DOHH2 (cell line): ENCODE measurements at regions not wholly inside any gene's neighbourhood (a gene's known extent, or its start where the extent isn't known, plus 50 kb on each side); places are given as distances from the start of the nearest gene placed in this dataset.

Source experiments
- H3F3A ChIP-seq: fragments of 200-600 bp; sonication (generic), shearing (Covaris generic); 2 replicates; pipeline ENCODE4 v1.6.0; 2016; ENCODE audit warnings: antibody characterized with exemption, mild to moderate bottlenecking; ENCODE audit not compliant: control insufficient read depth, insufficient read depth
- H3K27ac ChIP-seq: fragments of 200-600 bp; sonication (generic); 2 replicates; pipeline ENCODE4 v1.5.1; 2014; ENCODE audit warnings: low read depth, mild to moderate bottlenecking, low read length, moderate library complexity
- H3K27me3 ChIP-seq: fragments of 200-600 bp; sonication (generic); 2 replicates; pipeline ENCODE4 v1.6.1; 2014; ENCODE audit warnings: mild to moderate bottlenecking, low read length, mixed read lengths; ENCODE audit not compliant: control insufficient read depth
- H3K36me3 ChIP-seq: fragments of 200-600 bp; sonication (generic); 2 replicates; pipeline ENCODE4 v1.6.1; 2014; ENCODE audit warnings: mild to moderate bottlenecking, low read length, moderate library complexity, mixed read lengths; ENCODE audit not compliant: control insufficient read depth
- H3K4me1 ChIP-seq: fragments of 200-600 bp; sonication (generic); 2 replicates; pipeline ENCODE4 v1.6.1; 2014; ENCODE audit warnings: mild to moderate bottlenecking, low read length, mixed read lengths; ENCODE audit not compliant: control insufficient read depth
- H3K4me2 ChIP-seq: fragments of 200-600 bp; sonication (generic); 2 replicates; pipeline ENCODE4 v1.6.0; 2014; ENCODE audit warnings: mild to moderate bottlenecking, low read length, moderate library complexity
- H3K4me3 ChIP-seq: fragments of 200-600 bp; sonication (generic); 2 replicates; pipeline ENCODE4 v1.5.1; 2014; ENCODE audit warnings: mild to moderate bottlenecking, low read length, mixed read lengths
- H3K79me2 ChIP-seq: fragments of 200-600 bp; sonication (generic); 2 replicates; pipeline ENCODE4 v1.6.1; 2014; ENCODE audit warnings: mild to moderate bottlenecking, low read length, mixed read lengths; ENCODE audit not compliant: control insufficient read depth
- H3K9me2 ChIP-seq: fragments of 200-600 bp; sonication (generic); replicated peaks from 2 replicates; pipeline ENCODE4 v1.6.1; 2014; ENCODE audit warnings: mild to moderate bottlenecking, low read length, mixed read lengths; ENCODE audit not compliant: control insufficient read depth
- H3K9me3 ChIP-seq: fragments of 200-600 bp; sonication (generic); 2 replicates; pipeline ENCODE4 v1.6.1; 2014; ENCODE audit warnings: antibody characterized with exemption, low read length, mixed read lengths; ENCODE audit not compliant: control insufficient read depth, insufficient read depth
- H4K20me1 ChIP-seq: fragments of 200-600 bp; sonication (generic); 2 replicates; pipeline ENCODE4 v1.6.0; 2014; ENCODE audit warnings: low read depth, mild to moderate bottlenecking, antibody characterized with exemption, low read length, moderate library complexity; ENCODE audit not compliant: control insufficient read depth, insufficient read depth
- EZH2phosphoT487 ChIP-seq: fragments of 200-600 bp; sonication (generic); IDR thresholded peaks from 2 replicates; pipeline ENCODE4 v1.6.1; 2017; ENCODE audit warnings: borderline replicate concordance, mild to moderate bottlenecking, antibody characterized with exemption, low read length, moderate library complexity, mixed read lengths
- TF ChIP-seq, protein P1 (sequence below): fragments of 200-600 bp; sonication (generic); IDR thresholded peaks from one replicate; pipeline ENCODE4 v1.5.1; 2014; ENCODE audit warnings: antibody characterized with exemption, mild to moderate bottlenecking, low read depth, low read length; ENCODE audit not compliant: poor library complexity, severe bottlenecking

GRCh38 chr5:84718377-84718776 is 333.7 kb upstream of the EDIL3 start:
- H3K27me3 ChIP-seq = no peaks in the 10 kb centered on the region
- H3K9me2 ChIP-seq = no peaks in the 10 kb centered on the region
- H3F3A ChIP-seq = no peaks in the 10 kb centered on the region
- no peak overlapping the region for H3K4me2 ChIP-seq
- H3K27ac ChIP-seq = no peak overlapping the region
- no peak for TF ChIP-seq EZH2phosphoT487
- TF ChIP-seq, protein P1, sequence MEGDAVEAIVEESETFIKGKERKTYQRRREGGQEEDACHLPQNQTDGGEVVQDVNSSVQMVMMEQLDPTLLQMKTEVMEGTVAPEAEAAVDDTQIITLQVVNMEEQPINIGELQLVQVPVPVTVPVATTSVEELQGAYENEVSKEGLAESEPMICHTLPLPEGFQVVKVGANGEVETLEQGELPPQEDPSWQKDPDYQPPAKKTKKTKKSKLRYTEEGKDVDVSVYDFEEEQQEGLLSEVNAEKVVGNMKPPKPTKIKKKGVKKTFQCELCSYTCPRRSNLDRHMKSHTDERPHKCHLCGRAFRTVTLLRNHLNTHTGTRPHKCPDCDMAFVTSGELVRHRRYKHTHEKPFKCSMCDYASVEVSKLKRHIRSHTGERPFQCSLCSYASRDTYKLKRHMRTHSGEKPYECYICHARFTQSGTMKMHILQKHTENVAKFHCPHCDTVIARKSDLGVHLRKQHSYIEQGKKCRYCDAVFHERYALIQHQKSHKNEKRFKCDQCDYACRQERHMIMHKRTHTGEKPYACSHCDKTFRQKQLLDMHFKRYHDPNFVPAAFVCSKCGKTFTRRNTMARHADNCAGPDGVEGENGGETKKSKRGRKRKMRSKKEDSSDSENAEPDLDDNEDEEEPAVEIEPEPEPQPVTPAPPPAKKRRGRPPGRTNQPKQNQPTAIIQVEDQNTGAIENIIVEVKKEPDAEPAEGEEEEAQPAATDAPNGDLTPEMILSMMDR = no peak
- no peaks in the 10 kb centered on the region for H4K20me1 ChIP-seq
- H3K4me1 ChIP-seq = no peaks in the 10 kb centered on the region
- H3K9me3 ChIP-seq = peaks cover 2% of the 10 kb centered on the region; the same call in 1 of the 2 replicates
- H3K4me3 ChIP-seq = no peak overlapping the region
- no peaks in the 10 kb centered on the region for H3K36me3 ChIP-seq
- H3K79me2 ChIP-seq = no peaks in the 10 kb centered on the region

GRCh38 chr5:84715686-84716085 is 331.0 kb upstream of the EDIL3 start:
- H4K20me1 ChIP-seq = no peaks in the 10 kb centered on the region

DNA sequence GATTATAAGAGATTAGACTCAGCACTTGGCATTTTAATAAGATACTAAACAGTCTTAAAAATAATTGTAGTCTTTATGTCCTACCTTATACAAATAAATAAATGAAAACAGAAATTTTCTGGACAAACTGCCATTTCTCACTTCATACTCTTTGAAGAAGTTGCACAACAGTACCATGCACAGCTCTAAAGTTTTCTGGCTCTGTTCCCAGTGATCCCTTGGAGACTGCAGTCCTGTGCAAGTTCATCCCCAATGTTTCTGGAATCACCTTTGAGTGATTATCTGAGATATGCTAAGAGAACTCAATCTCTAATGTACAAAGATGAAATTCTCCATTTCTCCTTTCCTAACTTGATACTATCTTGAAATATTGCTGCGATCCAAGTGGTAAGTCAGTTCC is 330.4 kb upstream of the EDIL3 start:
- Histone ChIP-seq H3K79me2 (no peaks in the 10 kb centered on the region), H3K4me1 (no peaks in the 10 kb centered on the region), H3K27me3 (no peaks in the 10 kb centered on the region), H3K4me3 (no peak overlapping the region), H3K4me2 (no peak overlapping the region), H3K9me2 (no peaks in the 10 kb centered on the region), H3K36me3 (no peaks in the 10 kb centered on the region), H3K27ac (no peak overlapping the region), H3F3A (no peaks in the 10 kb centered on the region), H4K20me1 (no peaks in the 10 kb centered on the region), H3K9me3 (no peaks in the 10 kb centered on the region)
- TF ChIP-seq, protein P1 = no peak
- no peak for TF ChIP-seq EZH2phosphoT487

More at GRCh38 chr5:84715686-84716085, 331.0 kb upstream of the EDIL3 start:
- TF ChIP-seq EZH2phosphoT487 = no peak
- TF ChIP-seq, protein P1 = no peak
- H3F3A ChIP-seq = no peaks in the 10 kb centered on the region
- no peaks in the 10 kb centered on the region for H3K9me3 ChIP-seq
- no peak overlapping the region for H3K4me3 ChIP-seq
- H3K4me2 ChIP-seq = no peak overlapping the region
- H3K4me1 ChIP-seq = no peaks in the 10 kb centered on the region
- H3K9me2 ChIP-seq = no peaks in the 10 kb centered on the region
- H3K79me2 ChIP-seq = no peaks in the 10 kb centered on the region
- no peak overlapping the region for H3K27ac ChIP-seq
- H3K27me3 ChIP-seq = no peaks in the 10 kb centered on the region
- H3K36me3 ChIP-seq = no peaks in the 10 kb centered on the region
